CD4-positive, alpha-beta T cell (primary cell): ENCODE measurements at regions not wholly inside any gene's neighbourhood (a gene's known extent, or its start where the extent isn't known, plus 50 kb on each side); places are given as distances from the start of the nearest gene placed in this dataset.

ENCODE experiments used
- ATAC-seq: fragments of 200-7000 bp; cut with Tn5 transposase; one replicate; pipeline ENCODE4 v1.10.0; 2022; ENCODE audit warnings: mild to moderate bottlenecking; ENCODE audit not compliant: poor library complexity
- CTCF ChIA-PET: fragments of 350-600 bp; sonication (Branson Sonifier 250); formaldehyde crosslinking; loops from one replicate; lab custom pipeline; 2021; ENCODE audit warnings: antibody characterized with exemption, inconsistent platforms; lab: Charles Lee
- POLR2A ChIA-PET: fragments of 350-600 bp; sonication (Branson Sonifier 250); formaldehyde crosslinking; loops from one replicate; lab custom pipeline; 2021; ENCODE audit warnings: antibody characterized with exemption, inconsistent platforms; lab: Charles Lee
- DNase-seq, 14 experiments: peaks; one replicate each; pipeline ENCODE4 v3.0.0-alpha.2; 2013 to 2020; ENCODE audit warnings: mixed read lengths in 2 of 14
- H3K27ac ChIP-seq, 2 donors: one replicate each; pipeline versions ENCODE4 v1.5.1 to v1.7.0; 2013; ENCODE audit warnings: low read length in 2 of 2, low read depth in 1 of 2, mild to moderate bottlenecking in 1 of 2
- H3K27me3 ChIP-seq, 2 experiments: 1 replicate in 1 of 2; 2 replicates in 1 of 2; pipeline versions ENCODE4 v1.6.1 to v1.7.0; 2013; ENCODE audit warnings: low read length in 2 of 2, control low read depth in 1 of 2, mild to moderate bottlenecking in 1 of 2, moderate library complexity in 1 of 2; ENCODE audit not compliant: insufficient read depth in 2 of 2, control insufficient read depth in 1 of 2
- H3K36me3 ChIP-seq: one replicate; pipeline ENCODE4 v1.6.1; 2013; ENCODE audit warnings: low read length, control low read depth; ENCODE audit not compliant: insufficient read depth
- H3K4me1 ChIP-seq: one replicate; pipeline ENCODE4 v1.6.1; 2013; ENCODE audit warnings: low read length, control low read depth; ENCODE audit not compliant: insufficient read depth
- H3K4me3 ChIP-seq: one replicate; pipeline ENCODE4 v1.5.1; 2013; ENCODE audit warnings: mild to moderate bottlenecking, low read length, moderate library complexity
- H3K9me3 ChIP-seq, 2 experiments: 1 replicate in 1 of 2; 2 replicates in 1 of 2; pipeline versions ENCODE4 v1.6.1 to v1.7.0; 2013; ENCODE audit warnings: low read length in 2 of 2, mild to moderate bottlenecking in 2 of 2, control low read depth in 1 of 2, moderate library complexity in 1 of 2; ENCODE audit not compliant: control insufficient read depth in 1 of 2, insufficient read depth in 1 of 2
- H3K27ac Mint-ChIP-seq: one replicate; pipeline ENCODE4 v1.8.0; 2020; ENCODE audit warnings: mixed read lengths
- H3K27me3 Mint-ChIP-seq: one replicate; pipeline ENCODE4 v1.8.0; 2021; ENCODE audit warnings: mixed read lengths
- H3K36me3 Mint-ChIP-seq: one replicate; pipeline ENCODE4 v1.8.0; 2021; ENCODE audit warnings: low read depth, mixed read lengths
- H3K4me1 Mint-ChIP-seq: one replicate; pipeline ENCODE4 v1.8.0; 2021; ENCODE audit warnings: low read depth, mixed read lengths
- H3K4me3 Mint-ChIP-seq: one replicate; pipeline ENCODE4 v1.8.0; 2020; ENCODE audit warnings: mild to moderate bottlenecking, mixed read lengths
- H3K9me3 Mint-ChIP-seq: one replicate; pipeline ENCODE4 v1.8.0; 2020; ENCODE audit warnings: mixed read lengths
- intact Hi-C, 2 experiments: fragments of 100-400 bp; cut with DNase I in 1 of 2; cut with micrococcal nuclease in 1 of 2; formaldehyde crosslinking; loops; one replicate each; pipeline versions ENCODE4 v1.15.1 to v1.9.0; 2023 to 2025; cut with DNase I, micrococcal nuclease
- TF ChIP-seq, protein P1 (sequence below): fragments of 200-600 bp; IDR thresholded peaks from one replicate; pipeline ENCODE4 v1.8.0; 2022; ENCODE audit warnings: antibody characterized with exemption, mild to moderate bottlenecking

DNA sequence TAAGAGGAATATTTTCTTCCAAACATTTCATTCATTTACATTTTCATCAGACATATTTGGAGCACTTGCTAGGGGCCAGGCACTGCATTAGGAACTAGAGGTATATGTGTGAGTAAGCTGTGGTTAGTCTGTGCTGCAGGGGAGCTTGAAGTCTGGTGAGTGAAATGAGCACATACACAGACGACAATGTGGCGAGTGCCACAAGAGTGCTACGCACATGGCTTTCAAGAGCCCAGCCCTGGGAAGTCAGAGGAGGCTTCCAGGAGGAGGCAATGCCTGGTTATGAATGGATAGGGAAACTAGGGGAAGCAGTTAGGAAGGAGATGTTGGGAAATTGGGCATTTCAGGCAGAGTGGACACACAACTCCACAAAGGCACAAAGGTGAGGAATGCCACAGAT, 171.8 kb downstream of the IER5 start:
- Mint-ChIP-seq H3K27me3 (peaks cover 18% of the 10 kb centered on the region), H3K36me3 (no peaks in the 10 kb centered on the region), H3K4me3 (no peak overlapping the region), H3K4me1 (no peaks in the 10 kb centered on the region), H3K27ac (no peak overlapping the region), H3K9me3 (no peaks in the 10 kb centered on the region)
- ChIA-PET CTCF (no interaction called here), POLR2A (no interaction called here)
- Histone ChIP-seq H3K27me3 (peaks cover 2 to 5% of the 10 kb centered on the region in 2 experiments), H3K27ac (no peak overlapping the region), H3K4me3 (no peak overlapping the region), H3K36me3 (no peaks in the 10 kb centered on the region), H3K4me1 (no peaks in the 10 kb centered on the region), H3K9me3 (peaks cover 6 to 7% of the 10 kb centered on the region in 2 experiments)
- intact Hi-C loops, result no loop called here
- ATAC-seq (no peak), DNase-seq (no peak)
- TF ChIP-seq, protein P1, sequence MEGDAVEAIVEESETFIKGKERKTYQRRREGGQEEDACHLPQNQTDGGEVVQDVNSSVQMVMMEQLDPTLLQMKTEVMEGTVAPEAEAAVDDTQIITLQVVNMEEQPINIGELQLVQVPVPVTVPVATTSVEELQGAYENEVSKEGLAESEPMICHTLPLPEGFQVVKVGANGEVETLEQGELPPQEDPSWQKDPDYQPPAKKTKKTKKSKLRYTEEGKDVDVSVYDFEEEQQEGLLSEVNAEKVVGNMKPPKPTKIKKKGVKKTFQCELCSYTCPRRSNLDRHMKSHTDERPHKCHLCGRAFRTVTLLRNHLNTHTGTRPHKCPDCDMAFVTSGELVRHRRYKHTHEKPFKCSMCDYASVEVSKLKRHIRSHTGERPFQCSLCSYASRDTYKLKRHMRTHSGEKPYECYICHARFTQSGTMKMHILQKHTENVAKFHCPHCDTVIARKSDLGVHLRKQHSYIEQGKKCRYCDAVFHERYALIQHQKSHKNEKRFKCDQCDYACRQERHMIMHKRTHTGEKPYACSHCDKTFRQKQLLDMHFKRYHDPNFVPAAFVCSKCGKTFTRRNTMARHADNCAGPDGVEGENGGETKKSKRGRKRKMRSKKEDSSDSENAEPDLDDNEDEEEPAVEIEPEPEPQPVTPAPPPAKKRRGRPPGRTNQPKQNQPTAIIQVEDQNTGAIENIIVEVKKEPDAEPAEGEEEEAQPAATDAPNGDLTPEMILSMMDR, result no peak

DNA sequence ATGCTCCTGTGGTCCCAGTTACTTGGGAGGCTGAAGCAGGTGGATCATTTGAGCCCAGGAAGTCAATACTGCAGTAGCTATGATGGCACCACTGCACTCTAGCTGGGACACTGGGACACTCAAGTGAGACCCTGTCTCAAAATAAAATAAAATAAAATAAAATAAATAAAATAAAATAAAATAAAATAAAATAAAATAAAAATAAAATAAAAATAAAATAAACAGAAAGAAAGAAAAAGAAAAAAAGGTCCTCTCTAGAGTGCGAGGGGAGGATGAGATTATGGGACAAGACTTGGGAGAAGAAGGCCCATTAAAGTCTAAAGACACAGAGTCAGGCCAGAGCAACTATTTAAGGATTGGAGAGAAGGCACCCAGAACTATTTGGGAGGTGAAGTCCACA, 172.5 kb downstream of the IER5 start:
- intact Hi-C loops, result no loop called here
- Mint-ChIP-seq H3K27ac (no peak overlapping the region), H3K4me3 (no peak overlapping the region), H3K36me3 (no peaks in the 10 kb centered on the region), H3K9me3 (no peaks in the 10 kb centered on the region), H3K27me3 (peaks cover 18% of the 10 kb centered on the region), H3K4me1 (no peaks in the 10 kb centered on the region)
- DNase-seq, result no peak
- TF ChIP-seq, protein P1, result no peak
- H3K4me3 ChIP-seq, result no peak overlapping the region
- H3K36me3 ChIP-seq, result no peaks in the 10 kb centered on the region
- peaks cover 2 to 5% of the 10 kb centered on the region in 2 experiments for H3K27me3 ChIP-seq
- peaks cover 0 to 5% of the 10 kb centered on the region in 2 experiments for H3K9me3 ChIP-seq
- H3K4me1 ChIP-seq, result no peaks in the 10 kb centered on the region
- no peak overlapping the region for H3K27ac ChIP-seq
- ATAC-seq, result no peak
- POLR2A ChIA-PET, result no interaction called here
- CTCF ChIA-PET, result no interaction called here

DNA sequence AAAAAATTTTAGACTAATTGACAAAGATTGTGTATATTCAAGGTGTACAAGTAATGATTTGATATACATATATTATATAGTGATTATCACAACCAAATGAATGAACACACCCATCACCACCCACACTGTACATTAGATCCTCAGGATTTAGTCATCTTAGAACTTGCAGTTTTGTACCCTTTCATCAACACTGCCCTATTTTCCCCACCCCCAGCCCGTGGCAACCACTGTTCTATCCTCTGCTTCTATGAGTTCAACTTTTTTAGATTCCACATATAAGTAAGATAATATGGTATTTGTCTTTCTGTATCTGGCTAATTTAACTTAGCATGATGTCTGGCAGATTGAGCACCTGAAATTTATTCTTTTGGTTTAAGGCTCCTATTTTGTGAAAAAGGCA, 173.6 kb downstream of the IER5 start:
- TF ChIP-seq, protein P1, result no peak
- ChIA-PET CTCF (no interaction called here), POLR2A (no interaction called here)
- no peak for DNase-seq
- no peaks in the 10 kb centered on the region for H3K9me3 Mint-ChIP-seq
- H3K4me3 Mint-ChIP-seq, result no peak overlapping the region
- Histone ChIP-seq H3K27me3 (peaks cover 2 to 5% of the 10 kb centered on the region in 2 experiments), H3K27ac (no peak overlapping the region), H3K4me3 (no peak overlapping the region), H3K9me3 (no peaks in the 10 kb centered on the region), H3K4me1 (no peaks in the 10 kb centered on the region), H3K36me3 (no peaks in the 10 kb centered on the region)
- H3K36me3 Mint-ChIP-seq, result no peaks in the 10 kb centered on the region
- intact Hi-C loops, result no loop called here
- no peak for ATAC-seq
- no peaks in the 10 kb centered on the region for H3K4me1 Mint-ChIP-seq
- peaks cover 12% of the 10 kb centered on the region for H3K27me3 Mint-ChIP-seq
- H3K27ac Mint-ChIP-seq, result no peak overlapping the region
